H9 (cell line): ENCODE measurements at regions not wholly inside any gene's neighbourhood (a gene's known extent, or its start where the extent isn't known, plus 50 kb on each side); places are given as distances from the start of the nearest gene placed in this dataset.

Source experiments
- DNase-seq: peaks from one replicate; pipeline ENCODE4 v3.0.0-alpha.2; 2017
- H2AFZ ChIP-seq: one replicate; pipeline ENCODE4 v1.6.1; 2013; ENCODE audit warnings: mild to moderate bottlenecking, low read length, control low read depth, moderate library complexity
- H2AK5ac ChIP-seq: 2 replicates; pipeline ENCODE4 v1.6.1; 2013; ENCODE audit warnings: low read length, control low read depth, mixed read lengths; ENCODE audit not compliant: insufficient read length
- H2BK120ac ChIP-seq: one replicate; pipeline ENCODE4 v1.6.1; 2013; ENCODE audit warnings: low read depth, mild to moderate bottlenecking, low read length, control low read depth, inconsistent platforms; ENCODE audit not compliant: poor library complexity, severe bottlenecking
- H2BK12ac ChIP-seq: 2 replicates; pipeline ENCODE4 v1.6.1; 2013; ENCODE audit warnings: low read length, control low read depth, mixed read lengths, low read depth; ENCODE audit not compliant: insufficient read length
- H2BK15ac ChIP-seq: 2 replicates; pipeline ENCODE4 v1.6.1; 2013; ENCODE audit warnings: low read depth, low read length, control low read depth
- H2BK20ac ChIP-seq: one replicate; pipeline ENCODE4 v1.6.1; 2013; ENCODE audit warnings: low read depth, mild to moderate bottlenecking, low read length, control low read depth, inconsistent platforms; ENCODE audit not compliant: poor library complexity, severe bottlenecking
- H2BK5ac ChIP-seq: 2 replicates; pipeline ENCODE4 v1.6.1; 2013; ENCODE audit warnings: low read length, control low read depth, mixed read lengths; ENCODE audit not compliant: insufficient read length
- H3K14ac ChIP-seq: 2 replicates; pipeline ENCODE4 v1.6.1; 2013; ENCODE audit warnings: low read length, control low read depth; ENCODE audit not compliant: insufficient read depth
- H3K18ac ChIP-seq: 2 replicates; pipeline ENCODE4 v1.6.1; 2013; ENCODE audit warnings: low read depth, mild to moderate bottlenecking, mixed read lengths, low read length, control low read depth; ENCODE audit not compliant: insufficient read length
- H3K23ac ChIP-seq: 2 replicates; pipeline ENCODE4 v1.6.1; 2013; ENCODE audit warnings: low read length, control low read depth, mixed read lengths, low read depth; ENCODE audit not compliant: insufficient read length
- H3K23me2 ChIP-seq: 2 replicates; pipeline ENCODE4 v1.6.1; 2013; ENCODE audit warnings: low read depth, mild to moderate bottlenecking, mixed read lengths, low read length, control low read depth; ENCODE audit not compliant: insufficient read length, poor library complexity, severe bottlenecking
- H3K27ac ChIP-seq: 2 replicates; pipeline ENCODE4 v1.5.1; 2013; ENCODE audit warnings: low read length, control low read depth, mixed read lengths, low read depth; ENCODE audit not compliant: insufficient read length
- H3K27me3 ChIP-seq: 2 replicates; pipeline ENCODE4 v1.6.1; 2013; ENCODE audit warnings: low read length, control low read depth, inconsistent platforms; ENCODE audit not compliant: insufficient read depth
- H3K4ac ChIP-seq: 2 replicates; pipeline ENCODE4 v1.6.1; 2013; ENCODE audit warnings: low read depth, mild to moderate bottlenecking, control low read depth, inconsistent platforms, low read length, moderate library complexity
- H3K4me1 ChIP-seq: 2 replicates; pipeline ENCODE4 v1.6.1; 2013; ENCODE audit warnings: low read length, control low read depth, inconsistent platforms; ENCODE audit not compliant: insufficient read depth
- H3K4me2 ChIP-seq: 2 replicates; pipeline ENCODE4 v1.6.1; 2013; ENCODE audit warnings: low read length, control low read depth, mixed read lengths; ENCODE audit not compliant: insufficient read length, insufficient read depth
- H3K56ac ChIP-seq: 2 replicates; pipeline ENCODE4 v1.6.1; 2013; ENCODE audit warnings: low read depth, mild to moderate bottlenecking, mixed read lengths, low read length, control low read depth; ENCODE audit not compliant: insufficient read length
- H3K79me1 ChIP-seq: 2 replicates; pipeline ENCODE4 v1.6.1; 2013; ENCODE audit warnings: low read depth, mild to moderate bottlenecking, moderate library complexity, low read length, control low read depth, inconsistent platforms; ENCODE audit not compliant: insufficient read depth, poor library complexity, severe bottlenecking
- H3K79me2 ChIP-seq: 2 replicates; pipeline ENCODE4 v1.6.1; 2013; ENCODE audit warnings: low read length, control low read depth, inconsistent platforms; ENCODE audit not compliant: insufficient read depth
- H3K9ac ChIP-seq: 2 replicates; pipeline ENCODE4 v1.6.1; 2013; ENCODE audit warnings: low read length, control low read depth, mixed read lengths; ENCODE audit not compliant: insufficient read length; ENCODE audit errors: extremely low read depth
- H3K9me3 ChIP-seq: one replicate; pipeline ENCODE4 v1.6.1; 2013; ENCODE audit warnings: low read depth, low read length, inconsistent platforms; ENCODE audit not compliant: control insufficient read depth
- H3T11ph ChIP-seq: one replicate; pipeline ENCODE4 v1.6.1; 2013; ENCODE audit warnings: mild to moderate bottlenecking, low read length, control low read depth, inconsistent platforms
- H4K20me1 ChIP-seq: one replicate; pipeline ENCODE4 v1.6.1; 2013; ENCODE audit not compliant: control insufficient read depth, insufficient read length, insufficient read depth
- H4K5ac ChIP-seq: 2 replicates; pipeline ENCODE4 v1.6.1; 2013; ENCODE audit warnings: low read depth, mild to moderate bottlenecking, mixed read lengths, low read length, control low read depth; ENCODE audit not compliant: insufficient read length
- H4K8ac ChIP-seq: replicated peaks from 2 replicates; pipeline ENCODE4 v1.6.1; 2013; ENCODE audit warnings: low read length, control low read depth, mixed read lengths, low read depth; ENCODE audit not compliant: insufficient read length
- H4K91ac ChIP-seq: 2 replicates; pipeline ENCODE4 v1.6.1; 2013; ENCODE audit warnings: low read depth, mild to moderate bottlenecking, moderate library complexity, mixed read lengths, low read length, control low read depth; ENCODE audit not compliant: insufficient read length
- H3K27ac Mint-ChIP-seq, 3 experiments: 2 replicates in 2 of 3; 3 replicates in 1 of 3; pipeline ENCODE4 v1.8.0; 2020 to 2021; ENCODE audit warnings: mixed read lengths in 3 of 3, mild to moderate bottlenecking in 1 of 3, moderate library complexity in 1 of 3
- H3K27me3 Mint-ChIP-seq: 2 replicates; pipeline ENCODE4 v1.8.0; 2021; ENCODE audit warnings: low read depth, mild to moderate bottlenecking, moderate library complexity, mixed read lengths
- H3K36me3 Mint-ChIP-seq, 3 experiments: 2 replicates in 2 of 3; 3 replicates in 1 of 3; pipeline ENCODE4 v1.8.0; 2020 to 2021; ENCODE audit warnings: low read depth in 3 of 3, mixed read lengths in 3 of 3; ENCODE audit not compliant: insufficient read depth in 1 of 3
- H3K4me1 Mint-ChIP-seq, 2 experiments: 2 replicates each; pipeline ENCODE4 v1.8.0; 2020; ENCODE audit warnings: mixed read lengths in 2 of 2
- H3K4me3 Mint-ChIP-seq, 2 experiments: 2 replicates in 1 of 2; 3 replicates in 1 of 2; pipeline ENCODE4 v1.8.0; 2020 to 2021; ENCODE audit warnings: mild to moderate bottlenecking in 2 of 2, mixed read lengths in 2 of 2, moderate library complexity in 1 of 2
- H3K9me3 Mint-ChIP-seq, 2 experiments: 2 replicates in 1 of 2; 3 replicates in 1 of 2; pipeline ENCODE4 v1.8.0; 2020; ENCODE audit warnings: mild to moderate bottlenecking in 2 of 2, mixed read lengths in 2 of 2, moderate library complexity in 1 of 2
- CTCF ChIP-seq: fragments of 200-600 bp; sonication (generic); conservative IDR thresholded peaks from 3 replicates; pipeline ENCODE4 v1.8.0; 2021; ENCODE audit warnings: antibody characterized with exemption, mild to moderate bottlenecking

GRCh38 chr18:39990540-39990939 lies 1964.5 kb upstream of the PIK3C3 start:
- Histone ChIP-seq H4K20me1 (no peaks in the 10 kb centered on the region), H2BK5ac (no peak overlapping the region), H3K23me2 (no peaks in the 10 kb centered on the region), H3K4ac (no peak overlapping the region), H3K27ac (no peak overlapping the region), H4K91ac (no peak overlapping the region), H2AFZ (no peak overlapping the region), H3K18ac (no peak overlapping the region), H4K8ac (no peak overlapping the region), H3K23ac (no peak overlapping the region), H3K4me1 (no peaks in the 10 kb centered on the region), H3K56ac (no peak overlapping the region), H3K9me3 (no peaks in the 10 kb centered on the region), H2BK120ac (no peak overlapping the region), H2BK20ac (no peak overlapping the region), H2AK5ac (no peak overlapping the region), H3K14ac (no peak overlapping the region), H2BK15ac (no peak overlapping the region), H2BK12ac (no peak overlapping the region), H3K79me1 (no peaks in the 10 kb centered on the region), H4K5ac (no peak overlapping the region), H3K4me2 (no peak overlapping the region), H3K79me2 (no peaks in the 10 kb centered on the region), H3T11ph (no peak overlapping the region), H3K9ac (no peak overlapping the region), H3K27me3 (no peaks in the 10 kb centered on the region)
- Mint-ChIP-seq H3K27me3 (no peaks in the 10 kb centered on the region), H3K4me3 (no peak overlapping the region), H3K9me3 (no peaks in the 10 kb centered on the region; a peak in 1 of 5 replicates), H3K36me3 (no peaks in the 10 kb centered on the region), H3K4me1 (peaks cover 13 to 14% of the 10 kb centered on the region in 2 experiments), H3K27ac (no peak overlapping the region)
- no peak for DNase-seq
- no peak for TF ChIP-seq CTCF
